NCI-H69 (cell line): ENCODE measurements at regions not wholly inside any gene's neighbourhood (a gene's known extent, or its start where the extent isn't known, plus 50 kb on each side); places are given as distances from the start of the nearest gene placed in this dataset.
"Not testable (repeated sequence)": the region's sequence is repeated elsewhere in the genome, so short reads cannot be mapped to it uniquely, and the experiment has no call there.

ENCODE experiments used
- DNase-seq: peaks from one replicate; lab custom pipeline; 2025; lab: John Stamatoyannopoulos, UW

DNA sequence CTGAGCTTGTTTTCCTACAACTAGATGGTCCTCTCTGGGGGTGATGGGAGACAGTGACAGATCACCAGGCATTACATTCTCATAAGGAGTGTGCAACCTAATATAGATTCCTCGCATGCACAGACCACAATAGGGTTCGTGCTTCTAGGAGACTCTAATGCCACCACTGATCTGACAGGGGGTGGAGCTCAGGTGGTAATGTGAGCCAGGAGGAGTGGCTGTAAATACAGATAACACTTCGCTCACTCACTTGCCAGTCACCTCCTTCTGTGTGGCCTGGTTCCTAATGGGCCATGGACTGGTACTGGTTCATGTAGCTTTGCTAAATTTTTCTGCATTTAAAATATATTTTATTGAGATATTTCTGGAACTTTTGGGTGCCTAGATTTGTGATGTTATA lies 202.3 kb upstream of the ZNF32 start:
- DNase-seq, result no peak

DNA sequence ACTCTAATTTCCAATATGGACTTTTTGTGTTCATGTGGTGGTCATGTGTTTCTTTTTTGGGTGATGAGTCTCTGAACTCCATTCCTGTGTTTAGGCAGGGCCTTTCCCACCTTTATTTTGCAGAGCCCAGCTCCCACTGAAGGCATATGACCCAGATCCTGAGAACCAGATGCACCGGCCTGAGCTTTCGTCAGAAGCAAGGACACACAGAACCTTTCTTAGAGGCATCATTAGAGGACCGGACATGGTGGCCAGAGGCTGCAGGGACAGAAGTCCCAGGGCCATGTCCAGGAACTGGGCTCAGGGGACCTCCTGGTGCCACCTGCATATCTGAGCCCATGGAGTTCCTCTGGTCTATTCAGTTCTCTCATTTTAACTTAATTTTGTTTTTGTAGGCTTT lies 200.9 kb upstream of the ZNF32 start:
- DNase-seq, result no peak

DNA sequence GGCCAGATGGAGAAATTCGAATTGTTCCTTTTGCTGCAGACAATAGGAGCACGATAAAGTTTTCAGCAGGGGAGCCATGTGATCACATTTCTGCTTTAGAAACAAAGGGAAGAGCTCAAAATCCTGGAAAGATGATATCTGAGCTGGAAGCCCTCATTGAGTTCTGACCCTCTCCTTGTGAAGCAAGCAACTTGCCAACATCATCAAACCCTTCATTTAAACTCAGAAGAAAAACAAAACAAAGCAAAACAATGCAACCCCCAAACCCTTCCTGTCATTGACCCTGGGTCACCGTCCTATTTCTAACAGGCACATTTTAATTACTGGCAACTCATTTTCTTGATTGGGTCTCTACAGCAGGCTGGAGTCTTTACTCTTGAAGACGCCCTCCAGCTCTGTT lies 198.3 kb upstream of the ZNF32 start:
- DNase-seq, result no peak

DNA sequence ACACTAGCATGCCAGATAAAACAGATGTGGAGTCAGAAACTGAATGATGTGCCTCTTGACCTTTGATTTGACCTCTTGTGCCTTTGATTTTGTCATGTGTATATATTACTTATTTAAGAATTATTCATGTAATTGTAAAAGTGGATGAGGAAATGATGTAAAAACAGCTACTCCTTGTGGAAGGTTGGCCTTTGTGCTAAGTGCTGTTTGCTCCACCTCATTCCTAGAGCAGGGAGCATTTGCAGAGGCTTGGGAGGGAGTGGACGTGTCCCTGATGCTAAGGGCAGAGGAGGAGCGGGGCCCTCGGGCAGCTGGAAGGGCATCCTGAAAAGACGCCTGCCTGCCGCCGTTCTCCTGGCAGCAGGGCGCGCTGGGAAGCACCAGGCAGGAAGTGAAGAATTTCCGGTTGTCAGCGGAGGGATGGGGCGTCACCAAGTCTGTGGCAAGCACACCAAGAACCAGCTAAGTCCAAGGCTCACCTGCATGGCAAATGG lies 197.6 kb upstream of the ZNF32 start:
- DNase-seq, result no peak

DNA sequence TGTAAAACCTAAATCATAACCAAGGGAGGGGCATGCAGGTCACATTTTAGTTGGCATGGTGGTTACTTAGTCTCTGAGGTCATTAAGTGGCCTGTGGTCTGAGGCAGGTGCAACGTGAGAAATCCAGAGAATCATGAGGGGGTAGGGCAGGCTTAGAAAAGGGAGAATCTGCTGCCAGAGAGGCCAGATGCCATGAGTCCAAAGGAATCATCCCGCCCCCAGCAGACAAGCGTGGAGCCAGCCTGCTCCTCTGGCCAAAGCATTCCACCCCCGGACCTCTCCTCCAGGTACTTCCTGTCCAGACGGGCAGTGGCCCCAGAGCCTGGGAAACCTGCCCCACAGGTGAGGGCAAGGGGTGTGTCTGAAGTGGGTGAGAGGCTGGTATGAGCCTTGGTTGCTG lies 196.4 kb upstream of the ZNF32 start:
- DNase-seq, result no peak

DNA sequence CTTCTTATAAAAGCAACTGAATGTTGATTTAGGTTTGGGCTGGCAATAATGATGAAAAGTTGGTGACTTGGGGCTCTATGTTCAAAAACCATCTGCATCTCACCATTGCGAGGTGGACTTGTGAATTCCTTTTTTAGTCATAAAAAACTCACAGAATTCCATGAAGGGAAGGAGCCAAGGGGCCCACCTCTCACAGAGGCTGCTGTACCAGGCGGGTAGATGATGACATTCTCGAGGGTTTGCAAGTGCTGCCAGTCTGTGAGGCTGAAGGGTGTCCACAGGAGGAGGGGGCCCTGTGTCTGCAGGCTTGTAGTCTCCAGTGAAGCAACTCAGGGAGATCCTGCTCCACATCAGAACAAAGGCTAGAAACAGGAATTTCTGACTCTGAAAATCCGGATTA lies 195.5 kb upstream of the ZNF32 start:
- DNase-seq, result no peak

DNA sequence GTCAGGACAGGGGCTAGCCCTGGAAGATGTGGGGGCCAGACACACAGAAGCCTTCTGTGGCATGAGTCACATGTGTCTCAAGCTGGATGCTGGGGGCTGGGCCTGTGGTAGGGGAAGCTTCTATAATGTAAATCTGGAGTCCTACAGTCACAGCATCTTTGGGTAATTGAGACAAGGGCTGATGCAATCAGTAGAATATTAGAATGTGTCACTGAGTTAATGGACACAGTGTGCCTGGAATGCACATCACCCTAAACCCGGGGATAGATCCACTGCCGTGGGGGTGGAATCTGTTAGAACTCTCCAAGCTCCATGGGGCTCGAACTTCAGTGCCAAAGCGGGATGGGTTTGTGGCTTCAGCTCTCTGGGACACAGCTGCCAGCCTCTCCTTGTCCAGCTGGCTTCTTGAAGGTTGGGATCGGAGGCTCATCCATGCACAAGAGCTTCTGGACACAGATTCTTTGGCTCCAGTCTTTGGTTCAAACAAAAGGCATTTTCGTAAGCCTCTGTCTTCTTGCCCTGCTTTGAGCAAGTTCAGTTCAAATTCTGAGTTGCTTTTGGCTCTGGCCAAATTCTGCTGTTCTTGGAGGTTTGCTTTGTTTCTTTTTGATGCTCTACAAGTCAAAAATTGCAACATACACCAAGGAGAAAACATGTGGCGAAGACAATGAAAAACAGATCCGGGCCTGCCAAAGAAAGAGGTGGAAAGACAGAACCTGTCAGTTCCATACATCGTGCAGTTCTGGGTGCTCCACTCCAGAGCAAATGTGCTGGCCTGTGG lies 194.8 kb upstream of the ZNF32 start:
- no peak for DNase-seq

DNA sequence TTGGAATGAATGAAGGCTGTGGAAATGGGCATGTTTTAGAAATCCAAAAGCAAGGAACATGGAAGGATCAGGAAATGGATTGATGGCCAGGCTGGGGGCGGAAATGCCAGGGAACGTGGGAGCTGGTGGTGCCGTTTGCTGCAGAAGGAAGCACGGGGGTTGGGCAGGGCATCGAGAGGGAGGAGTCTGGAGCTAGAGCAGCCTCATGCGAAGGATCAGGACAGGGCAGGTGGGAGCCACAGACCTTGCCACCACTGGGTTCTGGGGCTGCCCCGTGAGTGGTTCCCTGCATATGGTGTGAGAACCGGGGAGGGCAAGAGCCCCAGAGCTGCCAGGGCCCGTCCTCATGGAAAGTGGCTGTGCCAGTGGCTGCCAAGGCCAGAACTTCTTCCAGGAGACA lies 193.8 kb upstream of the ZNF32 start:
- DNase-seq, result no peak

DNA sequence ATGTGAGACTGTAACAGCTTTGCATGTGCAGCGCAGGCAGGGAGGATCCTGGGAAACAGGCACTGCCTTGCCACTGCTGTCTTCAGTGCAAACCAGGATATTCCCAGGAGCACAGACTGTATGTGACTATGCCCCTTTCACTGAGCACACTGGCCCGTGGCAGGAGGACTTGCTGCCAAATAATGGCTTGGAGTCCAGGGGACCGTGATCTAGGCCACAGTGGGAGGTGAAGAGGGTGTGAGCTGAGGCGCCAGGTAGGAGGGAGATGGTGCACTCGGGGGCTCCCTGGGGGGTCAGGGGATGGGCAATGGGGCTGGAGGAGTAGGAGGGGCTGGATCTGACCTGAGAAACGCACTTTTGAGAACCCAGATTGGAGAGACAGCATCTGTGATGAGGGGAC lies 193.4 kb upstream of the ZNF32 start:
- no peak for DNase-seq

DNA sequence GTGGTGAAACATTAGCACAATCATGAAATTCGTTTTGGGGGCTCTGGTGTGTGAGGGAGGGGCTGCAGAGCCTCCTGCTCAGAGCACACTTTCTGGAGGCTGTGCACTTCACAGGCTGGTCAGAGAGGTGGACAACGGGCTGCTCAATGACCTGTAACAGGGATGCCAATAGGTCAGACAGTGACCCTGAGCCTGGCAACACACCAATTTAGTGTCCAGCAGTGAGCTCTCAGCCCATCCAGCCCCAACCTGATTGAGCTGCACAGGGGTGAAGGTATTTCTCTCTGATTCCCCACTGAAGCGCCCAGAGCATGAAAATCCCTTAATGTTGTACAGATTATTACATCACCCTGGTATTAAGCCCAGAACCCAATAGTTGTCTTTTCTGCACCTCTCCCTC lies 191.3 kb upstream of the ZNF32 start:
- no peak for DNase-seq

DNA sequence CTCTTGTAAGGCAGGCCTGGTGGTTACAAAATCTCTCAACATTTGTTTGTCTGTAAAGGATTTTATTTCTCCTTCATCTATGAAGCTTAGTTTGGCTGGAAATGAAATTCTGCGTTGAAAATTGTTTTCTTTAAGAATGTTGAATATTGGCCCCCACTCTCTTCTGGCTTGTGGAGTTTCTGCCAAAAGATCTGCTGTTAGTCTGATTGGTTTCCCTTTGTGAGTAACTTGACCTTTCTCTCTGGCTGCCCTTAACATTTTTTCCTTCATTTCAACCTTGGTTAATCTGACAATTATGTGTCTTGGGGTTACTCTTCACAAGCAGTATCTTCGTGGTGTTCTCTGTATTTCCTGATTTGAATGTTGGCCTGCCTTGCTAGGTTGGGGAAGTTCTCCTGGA lies 186.1 kb upstream of the ZNF32 start:
- not testable (repeated sequence) for DNase-seq

DNA sequence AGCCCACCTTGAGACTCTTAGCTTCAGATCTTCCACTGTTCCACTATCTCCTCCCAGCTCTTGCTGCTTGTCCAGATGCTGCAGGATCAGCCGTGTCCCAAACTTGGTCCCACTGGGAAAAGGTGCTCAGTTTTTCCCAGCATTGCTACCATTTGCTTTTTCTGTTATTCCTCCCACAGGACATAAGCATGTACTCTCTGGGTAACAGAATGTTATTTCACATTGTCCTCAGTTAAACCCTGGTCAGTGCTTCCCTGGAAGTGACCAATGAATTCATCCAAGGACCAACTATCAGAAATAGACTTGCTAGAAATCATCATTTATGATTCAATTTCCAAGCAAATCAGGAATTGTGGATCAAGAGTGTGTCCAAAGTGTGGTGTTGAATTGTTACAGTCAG lies 179.2 kb upstream of the ZNF32 start:
- DNase-seq, result no peak

DNA sequence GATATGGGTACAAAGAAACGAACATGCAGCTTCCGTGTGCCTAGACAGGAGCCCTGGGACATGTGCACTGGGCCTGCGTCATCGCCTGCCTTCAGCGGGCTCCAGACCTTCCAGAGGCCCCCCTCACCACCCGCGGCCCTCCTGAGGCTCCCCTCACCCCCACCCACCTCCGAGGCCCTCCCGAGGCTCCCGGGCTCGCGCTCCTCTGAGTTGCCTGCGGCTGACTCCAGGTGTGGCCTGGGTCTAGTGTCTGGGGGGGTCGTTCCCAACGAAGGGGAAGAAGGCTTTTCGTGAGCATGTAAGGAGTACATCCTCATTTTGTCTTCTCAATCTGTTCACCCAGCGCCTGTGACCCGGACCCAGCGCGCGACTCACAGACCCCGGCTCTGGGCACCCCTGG lies 177.3 kb upstream of the ZNF32 start:
- no peak for DNase-seq

DNA sequence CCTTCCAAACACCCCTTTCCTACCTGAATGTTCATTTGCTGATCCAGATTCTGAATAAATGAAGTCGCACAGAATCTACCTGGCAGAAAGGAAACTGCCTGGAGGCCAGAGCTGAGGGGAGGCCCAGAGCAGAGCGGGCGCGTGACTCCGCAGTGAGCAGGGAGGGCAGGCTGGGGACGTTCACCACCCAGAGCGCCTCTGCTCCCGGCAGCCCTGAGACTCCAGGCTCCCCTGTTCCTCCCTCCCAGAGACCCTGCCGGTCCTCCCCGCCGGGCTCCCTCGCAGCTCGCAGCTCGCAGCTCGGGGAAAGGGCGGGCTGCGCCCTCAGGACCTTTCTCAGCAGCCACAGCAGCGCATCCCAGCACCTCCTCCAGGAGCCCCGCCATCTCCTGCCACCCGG lies 176.7 kb upstream of the ZNF32 start:
- DNase-seq, result no peak

DNA sequence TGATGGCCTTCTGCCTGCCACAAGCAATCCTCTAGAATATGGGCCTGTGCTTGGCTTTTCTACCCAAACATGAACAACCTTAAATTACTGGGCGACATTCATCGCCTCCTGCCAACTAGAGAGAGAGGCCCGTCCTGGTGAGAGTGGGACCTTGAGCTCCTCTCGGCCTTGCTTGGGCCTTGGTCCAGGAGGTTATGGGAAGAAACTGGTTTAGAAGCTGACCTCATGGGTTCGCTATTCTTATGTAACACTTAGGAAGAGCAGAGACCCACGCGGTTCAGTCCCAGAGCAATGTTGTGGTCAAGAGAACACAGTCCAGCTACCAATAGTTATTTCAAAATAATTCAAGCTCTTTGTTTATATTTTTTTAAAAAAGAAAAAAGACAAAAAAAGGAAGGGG lies 176.3 kb upstream of the ZNF32 start:
- DNase-seq, result no peak

DNA sequence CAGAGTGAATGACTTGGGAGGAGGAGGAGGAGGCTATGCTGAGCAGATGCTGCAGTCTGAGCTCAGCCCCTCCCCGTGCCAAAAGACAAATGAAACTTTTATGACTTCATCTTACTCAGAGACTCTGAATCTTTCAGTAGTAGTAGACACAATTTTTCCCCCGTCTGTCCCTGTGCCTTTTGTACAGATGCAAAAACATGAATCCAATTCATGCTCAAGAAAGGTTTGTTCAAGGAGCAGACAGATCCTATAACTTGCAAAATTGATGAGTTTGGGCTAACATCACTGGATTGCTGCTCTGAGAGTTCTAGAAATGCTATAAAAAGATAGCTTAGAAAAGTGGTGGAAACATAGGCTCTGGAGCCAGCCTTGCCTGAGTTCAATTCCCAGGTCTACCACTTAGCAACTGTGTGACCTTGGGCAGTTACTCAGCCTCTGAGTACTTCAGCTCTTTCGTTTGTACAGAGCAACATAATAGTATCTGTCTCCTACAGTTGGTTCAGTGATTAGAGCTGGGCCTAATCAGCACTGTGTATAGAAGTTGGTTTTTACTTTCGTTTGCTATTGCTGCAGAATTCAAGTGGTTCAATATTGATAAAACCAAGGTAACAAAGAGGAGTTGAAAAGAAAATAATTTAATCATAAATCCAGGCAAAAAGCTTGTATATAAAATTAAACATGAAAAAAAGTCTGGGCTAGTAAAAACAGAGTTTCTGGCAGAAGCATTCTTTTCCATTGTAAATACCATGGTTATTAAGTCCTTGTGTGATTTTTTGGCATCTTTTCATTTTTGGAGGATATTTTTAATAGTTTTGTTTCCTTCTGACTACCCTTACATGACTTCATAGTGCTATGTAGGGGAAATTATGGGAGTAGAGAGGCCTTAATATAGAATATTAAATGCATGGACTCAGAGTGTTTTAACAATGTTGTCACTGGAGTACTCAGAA lies 174.2 kb upstream of the ZNF32 start:
- DNase-seq, result no peak

DNA sequence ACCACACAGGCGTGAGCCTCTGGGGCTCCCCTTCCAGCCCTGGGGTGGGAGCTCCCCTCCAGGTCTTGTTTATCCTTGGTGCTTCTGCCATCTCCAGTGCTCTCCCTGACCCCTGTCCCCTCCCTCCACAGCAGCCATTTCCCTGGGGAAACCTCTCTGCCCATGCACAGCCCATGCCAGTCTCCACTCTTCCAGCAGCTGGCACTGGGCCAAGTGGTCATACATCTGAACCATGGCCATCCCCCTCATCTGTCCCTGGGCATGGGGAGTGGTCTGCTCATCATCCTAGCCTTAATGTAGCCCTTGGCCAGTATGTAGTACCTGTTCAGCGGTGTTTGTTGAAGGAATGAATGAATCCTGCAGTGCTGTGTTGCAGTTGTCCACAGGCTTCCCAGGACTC lies 172.4 kb upstream of the ZNF32 start:
- DNase-seq, result peak; percentile 1

DNA sequence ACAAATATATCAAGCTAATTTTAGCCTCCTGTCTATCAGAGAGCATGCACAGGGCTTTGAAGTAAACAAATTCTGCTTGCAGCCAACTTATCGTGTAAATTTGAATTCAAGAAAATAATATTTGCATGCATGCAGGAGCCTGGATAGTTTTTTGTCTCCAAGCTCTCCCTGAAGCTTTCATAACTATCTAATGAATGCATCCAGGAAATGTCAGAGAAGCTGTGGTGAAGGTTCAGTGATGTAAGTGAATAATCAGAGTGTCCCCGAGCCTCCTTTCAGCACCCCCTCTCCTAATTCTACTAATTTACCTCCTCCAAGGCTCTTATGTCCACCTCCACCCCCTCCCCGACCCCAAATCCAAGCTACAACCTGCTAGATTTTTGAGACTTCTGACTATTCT lies 172.0 kb upstream of the ZNF32 start:
- DNase-seq, result no peak

DNA sequence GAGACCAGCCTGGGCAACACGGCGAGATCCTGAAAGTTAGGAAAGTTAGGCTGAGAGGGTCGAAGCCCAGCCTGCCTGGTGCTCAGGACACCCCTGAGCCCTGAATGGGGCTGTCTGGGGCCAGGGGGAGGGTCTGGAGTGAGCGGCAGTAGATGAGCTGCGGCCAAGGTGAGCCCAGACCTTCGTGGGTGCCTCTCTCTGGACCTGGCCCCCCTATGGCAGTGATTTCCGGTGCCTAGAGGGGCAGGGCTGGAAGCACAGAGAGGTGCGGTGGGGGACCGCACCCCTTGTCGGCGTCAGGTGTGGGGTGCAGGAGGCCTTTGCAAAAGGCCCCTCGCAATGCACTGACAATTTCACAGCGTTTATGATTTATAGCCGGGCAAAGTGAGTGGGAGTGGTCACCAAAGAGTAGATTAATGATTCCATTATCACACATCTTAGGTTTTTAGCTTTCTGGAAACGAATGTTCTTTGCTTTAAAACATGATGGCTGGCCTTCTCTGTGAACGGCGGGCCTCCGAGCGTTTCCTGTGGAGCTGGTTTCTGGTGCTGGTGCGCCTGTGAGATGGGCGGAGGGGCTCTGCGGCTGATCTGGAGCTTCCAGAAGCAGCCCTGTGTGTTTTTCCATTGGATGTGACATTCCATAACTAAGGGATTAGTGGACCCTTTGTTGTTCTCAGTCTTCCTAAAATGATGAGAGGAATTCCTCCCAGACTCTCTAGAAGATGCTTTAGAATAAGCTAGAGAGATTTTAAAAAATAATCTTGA lies 171.0 kb upstream of the ZNF32 start:
- no peak for DNase-seq

DNA sequence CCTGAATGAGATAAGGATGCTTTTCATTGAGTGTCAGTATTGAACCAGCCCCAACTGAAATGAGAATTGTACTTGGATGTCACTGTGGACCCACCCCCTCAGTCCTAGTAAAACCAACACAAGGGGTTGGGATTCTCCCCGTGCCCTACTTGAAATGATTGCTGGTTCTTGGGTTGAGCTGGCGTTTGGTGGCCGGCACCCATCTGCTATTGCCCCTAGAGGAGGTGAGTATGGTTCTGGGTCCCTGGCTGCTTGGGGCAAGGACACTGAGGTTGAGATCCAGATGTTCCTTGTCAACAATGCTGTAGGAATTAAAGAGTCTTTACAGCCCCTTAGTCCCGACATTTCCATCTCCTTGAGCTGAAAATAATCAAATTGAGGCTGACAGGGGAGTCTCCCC lies 170.0 kb upstream of the ZNF32 start:
- DNase-seq, result no peak

DNA sequence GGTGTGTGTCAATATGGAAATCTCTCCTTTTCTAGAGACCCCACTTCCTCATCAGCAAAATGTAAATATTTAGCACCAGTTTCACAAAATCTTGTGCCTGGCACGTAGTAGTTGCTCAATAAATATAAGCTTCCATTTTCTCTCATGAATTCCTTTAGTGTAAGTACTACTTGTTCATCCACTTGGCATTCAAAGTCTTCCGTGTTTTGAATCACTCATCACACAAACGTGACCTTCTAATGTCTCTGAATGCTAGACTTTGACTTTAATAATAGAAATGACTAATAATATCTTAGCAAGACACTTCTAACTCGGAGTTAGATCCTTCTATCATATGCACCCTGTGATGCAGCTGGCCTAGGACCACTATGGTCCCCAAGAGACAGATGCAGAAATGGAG lies 168.7 kb upstream of the ZNF32 start:
- DNase-seq, result no peak
